Kidney glomerular epithelial cell (primary cell): ENCODE measurements at regions not wholly inside any gene's neighbourhood (a gene's known extent, or its start where the extent isn't known, plus 50 kb on each side); places are given as distances from the start of the nearest gene placed in this dataset.

Source experiments
- DNase-seq: peaks from one replicate; lab custom pipeline; 2025; lab: John Stamatoyannopoulos, UW

- DNase-seq: no peak
These were observed 109.0 kb downstream of the NCOR2 start for GRCh38 chr12:124458220-124458991.

DNA sequence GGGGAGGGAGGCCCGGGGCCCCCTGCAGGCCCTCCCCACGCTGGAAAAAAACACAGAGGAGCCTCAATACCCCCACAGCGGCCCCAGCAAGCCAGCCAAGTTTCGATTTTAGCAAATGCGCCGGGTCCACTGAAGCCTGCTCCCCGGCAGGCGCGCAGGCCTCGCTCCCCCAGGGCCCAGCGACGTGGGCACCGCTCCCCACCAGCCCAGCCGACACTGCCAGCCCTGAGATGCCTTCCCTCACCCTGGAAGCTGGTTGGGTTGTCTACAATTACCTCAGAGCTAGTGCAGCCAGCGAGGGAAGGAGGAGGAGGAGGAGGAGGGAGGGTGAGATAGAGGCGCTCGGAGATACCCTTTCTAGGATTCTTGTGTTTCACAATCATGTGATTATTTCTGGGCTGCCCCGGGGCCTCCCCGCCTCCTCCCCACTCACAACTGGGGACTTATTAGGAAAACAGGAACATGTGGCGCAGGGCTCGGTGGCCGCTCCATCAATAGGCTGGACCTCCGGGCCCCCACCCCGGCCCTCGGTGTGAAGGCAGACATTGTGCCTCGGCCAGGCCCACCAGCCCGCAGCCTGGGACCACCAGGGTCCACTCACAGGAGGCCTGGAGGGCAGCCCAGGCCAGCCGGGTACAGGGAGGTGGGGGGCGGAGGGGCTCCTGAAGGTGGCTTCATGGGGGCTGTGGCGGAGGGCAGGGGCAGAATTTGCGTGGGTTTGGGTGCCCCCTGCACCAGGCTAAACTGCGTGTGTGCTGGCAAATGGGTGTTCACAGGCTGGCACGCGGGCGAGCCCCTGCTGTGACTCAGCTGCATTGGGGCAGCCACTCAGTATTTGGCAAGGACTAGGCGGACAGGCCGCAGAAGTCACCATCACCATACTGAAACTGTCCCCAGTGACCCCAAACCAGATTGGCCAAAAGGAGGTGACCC lies 109.9 kb downstream of the NCOR2 start:
- peak; percentile 57 for DNase-seq

DNA sequence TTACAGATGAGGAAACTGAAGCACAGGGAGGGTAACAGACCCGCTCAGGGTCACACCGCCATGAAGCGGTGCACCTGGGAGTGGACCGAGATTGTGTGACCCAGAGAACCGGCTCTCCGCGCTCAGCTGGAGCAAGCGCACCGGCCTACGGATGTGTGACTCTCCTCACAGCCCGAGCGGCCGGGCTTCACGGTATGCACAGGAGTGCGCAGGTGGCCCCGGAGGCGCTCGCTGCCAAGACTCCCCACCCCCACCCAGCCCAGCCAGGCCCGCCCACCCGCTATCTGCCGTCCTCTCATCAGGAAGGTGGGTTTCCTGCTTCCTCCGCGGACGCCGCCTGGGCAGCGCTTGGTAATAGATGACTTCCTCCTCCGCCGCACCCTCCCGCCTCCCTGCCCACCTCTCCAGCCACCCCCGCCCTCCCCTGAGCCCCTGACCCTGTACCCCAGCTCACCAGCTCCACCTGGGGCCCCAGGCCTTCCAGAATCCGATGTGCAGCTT lies 110.7 kb downstream of the NCOR2 start:
- DNase-seq: no peak

DNA sequence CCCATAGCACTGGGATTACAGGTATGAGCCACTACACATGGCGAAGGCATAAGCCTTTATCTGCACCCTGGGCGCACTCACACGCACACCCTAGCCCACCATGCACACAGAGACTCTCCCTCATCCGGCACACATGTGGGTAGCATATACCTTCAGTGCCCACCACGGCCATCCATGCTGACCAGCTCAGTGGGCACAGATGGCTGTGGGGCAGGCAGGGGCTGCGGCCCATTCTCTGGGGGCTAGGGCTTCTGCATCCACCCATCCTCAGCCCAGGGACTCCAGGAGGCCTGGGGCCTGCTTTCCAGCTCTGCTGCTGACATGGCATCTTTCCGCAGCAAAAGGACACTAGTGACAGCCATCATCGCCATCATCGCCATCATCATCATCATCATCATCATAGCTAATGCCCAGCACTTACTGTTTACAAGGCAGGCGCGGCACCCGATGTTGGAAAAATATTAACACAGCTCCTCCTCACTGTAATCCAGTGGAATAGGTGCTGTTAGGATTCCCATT lies 111.2 kb downstream of the NCOR2 start:
- no peak for DNase-seq

DNA sequence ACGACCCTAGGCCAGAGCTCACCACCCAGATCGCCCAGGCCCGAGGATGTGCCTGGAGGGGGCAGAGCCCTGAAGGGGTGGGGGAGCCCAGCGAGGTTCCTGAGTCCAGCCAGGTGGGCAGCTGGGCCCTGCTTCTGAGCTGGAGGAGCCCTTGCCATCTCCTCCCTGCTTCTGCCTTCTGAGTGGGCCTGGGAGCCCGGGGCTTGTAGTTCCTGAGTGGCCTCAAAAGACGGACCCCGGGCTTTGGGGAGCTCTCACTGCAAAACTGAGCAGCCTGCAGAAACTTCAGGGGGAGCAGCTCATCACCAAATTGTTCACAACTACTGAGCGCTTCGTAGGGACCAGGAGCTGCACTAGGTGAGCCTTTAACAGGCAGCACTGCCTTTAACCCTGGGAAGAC lies 112.1 kb downstream of the NCOR2 start:
- DNase-seq: no peak

DNA sequence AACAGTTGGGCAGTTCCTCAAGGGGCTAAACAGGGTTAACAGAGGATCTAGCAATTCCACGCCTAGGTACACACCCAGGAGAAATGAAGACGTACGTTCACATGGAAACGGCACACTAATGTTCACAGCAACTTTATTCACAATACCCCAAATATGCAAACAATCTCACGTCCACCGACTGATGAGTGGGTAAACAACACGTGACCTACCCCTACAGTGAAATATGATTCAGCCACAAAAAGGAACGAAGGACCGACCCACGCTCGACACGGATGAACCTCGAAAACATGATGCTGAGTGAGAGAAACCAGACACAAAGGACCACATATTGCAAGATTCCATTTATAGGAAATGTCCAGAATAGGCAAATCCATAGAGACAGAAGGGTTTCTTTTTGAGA lies 112.7 kb downstream of the NCOR2 start:
- no peak for DNase-seq

DNA sequence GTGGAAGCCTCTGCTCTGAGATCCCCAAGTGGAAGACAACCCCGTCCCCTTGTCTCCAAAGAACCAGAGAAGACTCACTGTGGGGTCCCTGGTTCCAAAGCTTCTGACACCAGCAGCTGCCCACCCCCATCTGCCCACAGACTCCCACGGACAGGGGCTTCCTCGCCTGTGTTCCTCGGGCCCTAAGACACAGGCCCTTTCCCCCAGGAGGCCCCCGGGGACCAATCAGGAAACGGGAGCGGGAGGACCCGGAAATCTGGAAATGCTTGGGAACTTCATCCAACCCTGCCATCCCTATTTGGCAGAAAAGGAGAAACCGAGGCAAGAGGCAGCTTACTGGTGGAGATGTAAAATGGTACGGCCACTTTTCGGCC lies 113.1 kb downstream of the NCOR2 start:
- DNase-seq: no peak

- DNase-seq: no peak
These were observed 113.7 kb downstream of the NCOR2 start for GRCh38 chr12:124453419-124454351.

DNA sequence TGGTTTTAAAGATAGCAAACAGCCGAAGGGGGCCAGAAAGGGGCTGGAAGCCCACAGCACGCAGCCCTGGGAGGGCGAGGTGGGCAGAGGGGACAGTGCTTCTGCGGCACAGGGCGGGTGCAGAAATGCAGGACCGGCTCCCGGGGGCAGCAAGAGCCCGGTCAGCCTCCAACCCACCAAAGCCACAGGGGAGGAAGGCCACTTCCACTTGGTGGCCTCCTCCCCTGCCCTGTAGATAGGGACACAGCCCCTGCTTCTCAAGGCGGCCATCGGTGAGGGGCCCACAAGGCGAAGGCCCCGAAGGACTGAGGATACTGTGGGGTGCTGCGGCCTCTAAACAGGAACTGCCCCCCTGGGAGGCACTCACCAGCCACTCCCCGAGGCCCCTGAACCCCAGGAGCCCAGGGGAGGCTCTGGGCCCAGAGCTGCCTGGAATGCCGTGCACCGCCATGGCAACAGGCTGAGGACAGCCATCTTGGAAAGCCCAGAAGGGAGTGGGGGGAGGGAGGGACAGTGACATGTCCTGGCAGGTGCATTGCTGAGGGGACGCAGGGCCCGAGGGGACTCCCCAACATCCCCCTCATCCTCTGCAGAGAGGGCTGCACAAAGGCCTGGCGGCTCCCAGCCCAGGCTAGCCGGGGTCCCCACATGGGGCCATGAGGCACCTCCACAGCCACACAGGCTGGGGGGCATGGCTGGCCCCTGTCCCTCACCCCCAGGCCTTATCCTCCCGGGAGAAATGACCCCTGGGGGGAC lies 114.7 kb downstream of the NCOR2 start:
- no peak for DNase-seq

DNA sequence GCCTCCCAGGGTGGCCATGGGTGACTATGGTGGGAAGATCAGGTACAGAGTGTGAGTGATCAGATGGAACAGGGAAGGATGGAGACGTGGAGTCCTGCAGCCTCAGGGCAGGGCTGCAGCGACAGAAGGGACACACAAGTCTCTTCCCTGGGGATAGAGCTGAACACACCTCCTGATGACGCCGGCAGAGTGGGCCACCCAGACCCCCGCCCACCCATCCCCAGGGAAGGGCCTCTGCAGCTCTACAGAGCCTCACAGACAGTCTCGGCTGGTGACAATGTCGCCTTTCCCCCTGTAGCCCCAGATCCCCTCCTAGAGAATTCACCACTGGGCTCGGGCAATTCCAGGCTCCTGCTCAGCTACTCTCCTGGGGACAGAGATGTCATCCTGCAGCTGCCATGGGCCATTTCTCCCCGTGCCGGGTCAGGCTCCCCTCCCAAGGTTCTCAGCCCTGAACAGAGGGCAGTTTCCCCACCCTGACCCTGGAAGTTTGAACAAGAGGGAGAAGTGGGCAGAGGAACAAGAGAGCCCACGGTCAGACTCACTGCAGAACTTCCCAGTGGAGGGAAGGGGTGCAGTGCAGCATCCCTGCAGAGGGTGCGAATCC lies 115.7 kb downstream of the NCOR2 start:
- no peak for DNase-seq

- DNase-seq: no peak
These were observed 116.4 kb downstream of the NCOR2 start for GRCh38 chr12:124451016-124451415.

GRCh38 chr12:124450376-124450750 lies 117.0 kb downstream of the NCOR2 start:
- no peak for DNase-seq

DNA sequence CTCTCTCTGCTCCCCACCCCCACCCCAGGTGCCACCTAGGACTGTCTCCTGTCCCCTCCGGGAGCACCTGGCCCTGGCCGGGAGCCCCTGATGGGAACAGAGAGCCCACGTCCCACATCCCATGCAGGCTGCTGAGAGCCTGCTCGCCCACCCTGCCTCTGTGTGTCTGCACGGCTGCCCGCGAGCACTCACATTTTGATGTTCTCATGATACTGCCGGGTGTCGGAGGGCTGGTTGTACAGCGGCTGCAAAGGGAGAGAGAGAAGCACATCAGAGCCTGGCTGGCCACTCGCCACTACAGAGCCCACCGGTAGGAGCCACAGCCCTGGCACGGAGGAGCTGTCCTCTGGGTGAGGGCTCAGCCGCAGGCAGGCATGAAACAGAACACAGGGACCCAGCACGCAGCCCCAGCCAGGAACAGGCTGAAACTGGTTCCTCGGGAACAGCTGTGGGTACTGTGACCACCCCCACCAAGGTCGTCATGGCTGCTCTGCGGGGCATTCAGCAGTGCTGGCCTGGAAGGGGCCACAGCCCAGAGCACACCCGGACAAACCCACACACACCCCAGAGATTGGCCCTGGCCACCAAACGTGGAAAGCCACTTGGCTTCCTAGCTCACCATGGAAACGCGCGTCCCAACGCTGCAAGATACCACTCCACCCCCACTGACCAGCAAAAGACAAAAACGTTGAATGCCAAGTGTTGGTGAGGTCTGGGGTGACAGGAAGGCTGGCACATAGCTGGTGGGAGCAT lies 117.6 kb downstream of the NCOR2 start:
- DNase-seq: no peak

DNA sequence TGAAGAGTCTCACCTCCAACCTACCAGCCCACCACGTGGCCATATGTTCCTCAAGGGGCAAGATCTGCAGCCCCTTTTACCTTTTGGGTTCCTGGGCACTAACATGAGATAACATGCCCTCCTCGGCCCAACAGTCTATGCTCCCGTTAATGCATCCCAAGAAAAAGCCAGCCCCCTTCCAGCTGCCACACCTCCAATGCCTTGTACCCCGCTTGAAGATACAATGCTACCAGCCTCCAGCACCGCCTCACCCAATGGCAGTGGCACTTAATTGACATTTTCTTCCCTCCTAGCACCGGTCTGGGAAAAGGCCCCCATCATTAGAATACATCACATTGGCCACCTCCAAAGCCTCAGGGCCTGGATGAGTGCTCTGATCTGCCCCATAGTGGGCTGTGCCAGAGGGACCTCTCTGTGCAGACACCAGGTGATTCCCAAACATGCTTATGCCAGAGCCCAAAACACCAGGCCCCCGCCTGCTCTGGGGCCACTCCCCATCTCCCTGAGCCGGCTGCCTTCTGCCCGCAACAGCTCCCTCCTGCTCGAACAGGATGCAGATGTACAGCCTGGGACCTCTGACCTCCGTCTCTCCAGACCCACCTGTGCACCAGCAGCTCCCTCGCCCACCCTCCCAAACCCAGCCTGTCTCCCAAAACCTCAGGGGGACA lies 118.3 kb downstream of the NCOR2 start:
- DNase-seq: no peak

- DNase-seq: no peak
These were observed 119.0 kb downstream of the NCOR2 start for GRCh38 chr12:124448241-124448954.

- no peak for DNase-seq
These were observed 121.0 kb downstream of the NCOR2 start for GRCh38 chr12:124446364-124446763.

DNA sequence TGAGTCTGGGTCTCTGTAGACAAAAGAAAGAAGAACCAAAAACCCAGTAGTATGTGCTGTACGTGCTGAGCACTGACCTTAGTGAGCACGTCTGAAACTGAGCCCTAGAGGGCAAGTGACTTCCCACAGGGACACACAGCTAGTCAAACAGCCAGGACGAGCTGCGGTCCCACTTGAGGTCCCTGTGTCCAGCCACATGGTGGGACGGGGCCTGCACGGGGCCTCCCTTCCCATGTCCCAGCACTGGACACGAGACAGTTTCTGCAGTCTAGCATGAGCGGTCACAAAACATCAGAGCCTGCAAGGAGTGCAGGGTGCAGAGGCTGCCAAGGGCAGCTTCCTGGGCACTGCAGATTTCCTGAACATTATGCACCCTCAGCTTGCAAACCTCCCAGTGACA lies 121.6 kb downstream of the NCOR2 start:
- DNase-seq: no peak

- DNase-seq: peak; percentile 50
These were observed 122.2 kb downstream of the NCOR2 start for GRCh38 chr12:124445121-124445718.
